ENCODE measurements at regions not wholly inside any gene's neighbourhood (a gene's known extent, or its start where the extent isn't known, plus 50 kb on each side); places are given as distances from the start of the nearest gene placed in this dataset.

- TF ChIP-seq CTCF (IDR thresholded peaks at IDR 0.05; ENCODE audit: low read depth, low read length) (no peak), MYC (IDR thresholded peaks at IDR 0.05; ENCODE audit: low read depth, low read length) (no peak), POLR2A (IDR thresholded peaks at IDR 0.05; ENCODE audit: extremely low read depth, insufficient read length) (no peak), MAX (IDR thresholded peaks at IDR 0.05; ENCODE audit: low read depth, low read length) (no peak)
- peak overlapping the region; percentile 85 for H3K4me3 ChIP-seq (ENCODE audit: low read depth, low read length)
- peak; percentile 23 for DNase-seq (ENCODE audit: low read depth)
Observed at GRCh38 chr16:72665701-72666100, 382.2 kb downstream of the ZFHX3 start.

- peak overlapping the region; percentile 85 for H3K4me3 ChIP-seq (ENCODE audit: low read depth, low read length)
Observed at GRCh38 chr16:72664509-72665408, 383.2 kb downstream of the ZFHX3 start.

GRCh38 chr16:72664056-72664508 lies 383.8 kb downstream of the ZFHX3 start:
- no peak for DNase-seq (ENCODE audit: low read depth)
- peak overlapping the region; percentile 85 for H3K4me3 ChIP-seq (ENCODE audit: low read depth, low read length)
- no peak for TF ChIP-seq MYC (IDR thresholded peaks at IDR 0.05; ENCODE audit: low read depth, low read length)
- no peak for TF ChIP-seq MAX (IDR thresholded peaks at IDR 0.05; ENCODE audit: low read depth, low read length)
- no peak for TF ChIP-seq CTCF (IDR thresholded peaks at IDR 0.05; ENCODE audit: low read depth, low read length)
- no peak for TF ChIP-seq POLR2A (IDR thresholded peaks at IDR 0.05; ENCODE audit: extremely low read depth, insufficient read length)

More at GRCh38 chr16:72664509-72665408, 383.2 kb downstream of the ZFHX3 start:
- peak; percentile 99 for DNase-seq (ENCODE audit: low read depth)
- TF ChIP-seq POLR2A (IDR thresholded peaks at IDR 0.05; ENCODE audit: extremely low read depth, insufficient read length): peak; percentile 54
- no peak for TF ChIP-seq CTCF (IDR thresholded peaks at IDR 0.05; ENCODE audit: low read depth, low read length)
- peak; percentile 45 for TF ChIP-seq MYC (IDR thresholded peaks at IDR 0.05; ENCODE audit: low read depth, low read length)
- TF ChIP-seq MAX (IDR thresholded peaks at IDR 0.05; ENCODE audit: low read depth, low read length): peak; percentile 21; the same call in 1 of the 2 replicates

GRCh38 chr16:72658888-72659717 lies 388.8 kb downstream of the ZFHX3 start:
- no peak for DNase-seq (ENCODE audit: low read depth)
- TF ChIP-seq MYC (IDR thresholded peaks at IDR 0.05; ENCODE audit: low read depth, low read length) (no peak), MAX (IDR thresholded peaks at IDR 0.05; ENCODE audit: low read depth, low read length) (no peak), POLR2A (IDR thresholded peaks at IDR 0.05; ENCODE audit: extremely low read depth, insufficient read length) (no peak), CTCF (IDR thresholded peaks at IDR 0.05; ENCODE audit: low read depth, low read length) (no peak)
- no peak overlapping the region for H3K4me3 ChIP-seq (ENCODE audit: low read depth, low read length)

- DNase-seq (ENCODE audit: low read depth): no peak
- H3K4me3 ChIP-seq (ENCODE audit: low read depth, low read length): no peak overlapping the region
- TF ChIP-seq POLR2A (IDR thresholded peaks at IDR 0.05; ENCODE audit: extremely low read depth, insufficient read length) (no peak), MAX (IDR thresholded peaks at IDR 0.05; ENCODE audit: low read depth, low read length) (no peak), CTCF (IDR thresholded peaks at IDR 0.05; ENCODE audit: low read depth, low read length) (no peak), MYC (IDR thresholded peaks at IDR 0.05; ENCODE audit: low read depth, low read length) (no peak)
Observed at GRCh38 chr16:72657791-72658190, 390.1 kb downstream of the ZFHX3 start.
